Kidney capillary endothelial cell (primary cell): ENCODE measurements at regions not wholly inside any gene's neighbourhood (a gene's known extent, or its start where the extent isn't known, plus 50 kb on each side); places are given as distances from the start of the nearest gene placed in this dataset.

Source experiments
- DNase-seq: peaks from one replicate; pipeline ENCODE4 v3.0.0-alpha.2; 2018; ENCODE audit warnings: low spot score

GRCh38 chr12:41932470-41932991, 212.1 kb downstream of the GXYLT1 start:
- peak; percentile 85 for DNase-seq

- no peak for DNase-seq
These were observed 213.7 kb downstream of the GXYLT1 start for GRCh38 chr12:41930866-41931437.

GRCh38 chr12:41924111-41924510, 220.6 kb downstream of the GXYLT1 start:
- no peak for DNase-seq

GRCh38 chr12:41923351-41923750, 221.3 kb downstream of the GXYLT1 start:
- DNase-seq = no peak

GRCh38 chr12:41920355-41920754, 224.3 kb downstream of the GXYLT1 start:
- no peak for DNase-seq

- DNase-seq = no peak
These were observed 225.0 kb downstream of the GXYLT1 start for GRCh38 chr12:41919526-41920261.

- no peak for DNase-seq
These were observed 225.6 kb downstream of the GXYLT1 start for GRCh38 chr12:41919048-41919447.

- peak; percentile 42 for DNase-seq
These were observed 226.7 kb downstream of the GXYLT1 start for GRCh38 chr12:41917938-41918341.

GRCh38 chr12:41917181-41917580, 227.5 kb downstream of the GXYLT1 start:
- DNase-seq = no peak

- DNase-seq = no peak
These were observed 233.9 kb downstream of the GXYLT1 start for GRCh38 chr12:41910578-41911320.

GRCh38 chr12:41908206-41908605, 236.5 kb downstream of the GXYLT1 start:
- DNase-seq = no peak

- no peak for DNase-seq
These were observed 237.1 kb downstream of the GXYLT1 start for GRCh38 chr12:41907550-41907949.

GRCh38 chr12:41907021-41907420, 237.7 kb downstream of the GXYLT1 start:
- DNase-seq = no peak

- DNase-seq = no peak
These were observed 238.8 kb downstream of the GXYLT1 start for GRCh38 chr12:41905759-41906297.

- DNase-seq = no peak
These were observed 239.5 kb downstream of the GXYLT1 start for GRCh38 chr12:41905073-41905758.

- no peak for DNase-seq
These were observed 240.6 kb downstream of the GXYLT1 start for GRCh38 chr12:41904041-41904440.

- peak; percentile 77 for DNase-seq
These were observed 241.5 kb downstream of the GXYLT1 start for GRCh38 chr12:41903014-41903708.

- no peak for DNase-seq
These were observed 245.1 kb downstream of the GXYLT1 start for GRCh38 chr12:41899577-41899976.

- no peak for DNase-seq
These were observed 247.1 kb downstream of the GXYLT1 start for GRCh38 chr12:41897593-41897992.

GRCh38 chr12:41893491-41893890, 251.2 kb downstream of the GXYLT1 start:
- DNase-seq = no peak

- no peak for DNase-seq
These were observed 252.4 kb downstream of the GXYLT1 start for GRCh38 chr12:41892302-41892701.
